H1 (cell line): ENCODE measurements at regions not wholly inside any gene's neighbourhood (a gene's known extent, or its start where the extent isn't known, plus 50 kb on each side); places are given as distances from the start of the nearest gene placed in this dataset.

ENCODE experiments used
- CTCF ChIA-PET: fragments of 300-600 bp; sonication (Branson Sonifier 250); formaldehyde crosslinking; loops from one replicate; lab custom pipeline; 2021; ENCODE audit not compliant: partially characterized antibody; lab: Charles Lee
- POLR2A ChIA-PET: fragments of 300-600 bp; sonication (Branson Sonifier 250); formaldehyde crosslinking; loops from one replicate; lab custom pipeline; 2021; ENCODE audit warnings: inconsistent platforms; ENCODE audit not compliant: partially characterized antibody; lab: Charles Lee
- DNase-seq, 2 experiments: peaks; one replicate each; pipeline versions ENCODE4 v3.0.0 to v3.0.0-alpha.2; 2010 to 2022; ENCODE audit warnings: low spot score in 2 of 2, low read depth in 1 of 2, mixed read lengths in 1 of 2
- FAIRE-seq: peaks from 2 replicates; lab custom pipeline; 2011; peaks lifted over from hg19 to GRCh38; lab: Jason Lieb, UNC
- H2AFZ ChIP-seq: 2 replicates; pipeline ENCODE4 v1.8.1; 2012; ENCODE audit warnings: low read length, inconsistent platforms
- H2AK5ac ChIP-seq: 2 replicates; pipeline ENCODE4 v1.6.1; 2013; ENCODE audit warnings: low read depth, low read length
- H2BK120ac ChIP-seq: replicated peaks from 2 replicates; pipeline ENCODE3; 2013; ENCODE audit warnings: low read depth, low read length, inconsistent platforms
- H2BK12ac ChIP-seq: 2 replicates; pipeline ENCODE4 v1.6.1; 2013; ENCODE audit warnings: low read depth, low read length
- H2BK15ac ChIP-seq: 2 replicates; pipeline ENCODE4 v1.6.1; 2013; ENCODE audit warnings: low read length
- H2BK20ac ChIP-seq: 2 replicates; pipeline ENCODE4 v1.6.1; 2013; ENCODE audit warnings: low read length
- H2BK5ac ChIP-seq: 2 replicates; pipeline ENCODE4 v1.6.1; 2013; ENCODE audit warnings: low read depth, low read length
- H3K14ac ChIP-seq: 2 replicates; pipeline ENCODE4 v1.6.1; 2013; ENCODE audit warnings: inconsistent platforms; ENCODE audit not compliant: insufficient read length
- H3K18ac ChIP-seq: 2 replicates; pipeline ENCODE4 v1.6.1; 2013; ENCODE audit warnings: low read length; ENCODE audit errors: extremely low read depth
- H3K23ac ChIP-seq: 2 replicates; pipeline ENCODE4 v1.6.1; 2013; ENCODE audit warnings: inconsistent platforms; ENCODE audit not compliant: insufficient read length
- H3K23me2 ChIP-seq: 2 replicates; pipeline ENCODE4 v1.6.1; 2013; ENCODE audit warnings: low read depth, low read length
- H3K27ac ChIP-seq: 2 replicates; pipeline ENCODE4 v1.6.1; 2011; ENCODE audit warnings: low read depth, low read length, inconsistent platforms
- H3K27me3 ChIP-seq, 4 experiments: replicated peaks in 1 of 4; 1 replicate in 1 of 4; 2 replicates in 3 of 4; pipeline versions ENCODE4 v1.6.1 to v1.8.1; 2011 to 2013; ENCODE audit warnings: low read length in 3 of 4, mild to moderate bottlenecking in 3 of 4, inconsistent platforms in 2 of 4, mixed read lengths in 2 of 4, moderate library complexity in 1 of 4; ENCODE audit not compliant: control insufficient read depth in 3 of 4, insufficient read depth in 3 of 4; ENCODE audit errors: extremely low read depth in 1 of 4
- H3K36me3 ChIP-seq, 4 experiments: 2 replicates each; pipeline versions ENCODE4 v1.6.1 to v1.8.1; 2011 to 2013; ENCODE audit warnings: mild to moderate bottlenecking in 4 of 4, low read length in 3 of 4, moderate library complexity in 2 of 4, control low read depth in 1 of 4, inconsistent platforms in 1 of 4; ENCODE audit not compliant: insufficient read depth in 4 of 4, control insufficient read depth in 2 of 4
- H3K4ac ChIP-seq: replicated peaks from 2 replicates; pipeline ENCODE3; 2013; ENCODE audit warnings: low read length, low read depth, mixed read lengths, inconsistent platforms; ENCODE audit not compliant: insufficient read length
- H3K4me1 ChIP-seq, 4 experiments: replicated peaks in 1 of 4; 1 replicate in 1 of 4; 2 replicates in 3 of 4; pipeline versions ENCODE4 v1.6.1 to v1.8.1; 2011 to 2013; ENCODE audit warnings: low read length in 3 of 4, inconsistent platforms in 2 of 4, mixed read lengths in 1 of 4; ENCODE audit not compliant: insufficient read depth in 4 of 4, control insufficient read depth in 3 of 4
- H3K4me2 ChIP-seq, 2 experiments: 2 replicates each; pipeline versions ENCODE4 v1.6.1 to v1.8.1; 2011 to 2013; ENCODE audit warnings: low read depth in 2 of 2, low read length in 2 of 2, control low read depth in 1 of 2, inconsistent platforms in 1 of 2, mild to moderate bottlenecking in 1 of 2; ENCODE audit not compliant: insufficient read depth in 1 of 2
- H3K4me3 ChIP-seq, 4 experiments: fragments of 200-600, 300-600 bp in 1 of 4; sonication (generic), shearing (Covaris generic), sonication (Bioruptor Twin) in 1 of 4; 2 replicates each; pipeline versions ENCODE4 v1.5.1 to v1.8.1; 2011 to 2016; ENCODE audit warnings: low read length in 4 of 4, low read depth in 3 of 4, control low read depth in 2 of 4, inconsistent platforms in 2 of 4, mild to moderate bottlenecking in 2 of 4, mixed read lengths in 1 of 4, moderate library complexity in 1 of 4; ENCODE audit not compliant: insufficient read depth in 2 of 4; ENCODE audit errors: extremely low read depth in 1 of 4
- H3K56ac ChIP-seq: replicated peaks from 2 replicates; pipeline ENCODE3; 2013; ENCODE audit warnings: low read depth, mild to moderate bottlenecking, mixed read lengths, low read length, inconsistent platforms; ENCODE audit not compliant: insufficient read length
- H3K79me1 ChIP-seq: 2 replicates; pipeline ENCODE4 v1.6.1; 2013; ENCODE audit warnings: low read depth, low read length, control low read depth
- H3K79me2 ChIP-seq, 2 experiments: 2 replicates each; pipeline versions ENCODE4 v1.6.1 to v1.8.1; 2012 to 2013; ENCODE audit warnings: low read length in 2 of 2, mild to moderate bottlenecking in 2 of 2, inconsistent platforms in 1 of 2; ENCODE audit not compliant: insufficient read depth in 2 of 2, control insufficient read depth in 1 of 2
- H3K9ac ChIP-seq, 4 experiments: replicated peaks in 1 of 4; 1 replicate in 1 of 4; 2 replicates in 3 of 4; pipeline versions ENCODE4 v1.6.1 to v1.8.1; 2011 to 2013; ENCODE audit warnings: low read depth in 3 of 4, low read length in 3 of 4, control low read depth in 2 of 4, mild to moderate bottlenecking in 2 of 4, moderate library complexity in 2 of 4, inconsistent platforms in 1 of 4; ENCODE audit errors: extremely low read depth in 1 of 4
- H3K9me3 ChIP-seq, 2 experiments: 2 replicates each; pipeline versions ENCODE4 v1.6.1 to v1.8.1; 2012 to 2013; ENCODE audit warnings: mild to moderate bottlenecking in 2 of 2, moderate library complexity in 2 of 2, control low read depth in 1 of 2, inconsistent platforms in 1 of 2, low read depth in 1 of 2, low read length in 1 of 2, mixed read lengths in 1 of 2; ENCODE audit not compliant: insufficient read depth in 2 of 2
- H4K20me1 ChIP-seq, 2 experiments: replicated peaks in 1 of 2; 2 replicates each; pipeline versions ENCODE3 to v1.8.1; 2011 to 2013; ENCODE audit warnings: inconsistent platforms in 2 of 2, low read length in 2 of 2, mild to moderate bottlenecking in 1 of 2; ENCODE audit not compliant: insufficient read depth in 2 of 2, control insufficient read depth in 1 of 2
- H4K5ac ChIP-seq: 2 replicates; pipeline ENCODE4 v1.6.1; 2013; ENCODE audit warnings: low read length, low read depth, mixed read lengths, inconsistent platforms; ENCODE audit not compliant: insufficient read length
- H4K8ac ChIP-seq: 2 replicates; pipeline ENCODE4 v1.8.0; 2013; ENCODE audit warnings: mild to moderate bottlenecking, moderate library complexity, low read length, inconsistent platforms; ENCODE audit not compliant: insufficient read depth; ENCODE audit errors: extremely low read depth
- H4K91ac ChIP-seq: replicated peaks from 2 replicates; pipeline ENCODE3; 2013; ENCODE audit warnings: low read length, mixed read lengths, inconsistent platforms; ENCODE audit not compliant: insufficient read length
- CBX5 ChIP-seq: fragments of 300-800, 300-1000 bp; sonication (generic); IDR thresholded peaks from 2 replicates; pipeline ENCODE4 v1.7.1; 2016; ENCODE audit warnings: antibody characterized with exemption, low read length, low read depth
- CTCF ChIP-seq, 3 experiments: IDR thresholded peaks; 1 replicate in 2 of 3; 2 replicates in 1 of 3; pipeline versions ENCODE4 v1.5.1 to v1.6.1; 2011; ENCODE audit warnings: low read length in 3 of 3, mild to moderate bottlenecking in 3 of 3, inconsistent platforms in 2 of 3, low read depth in 1 of 3, moderate library complexity in 1 of 3; ENCODE audit not compliant: insufficient read depth in 1 of 3; ENCODE audit errors: control extremely low read depth in 1 of 3
- EP300 ChIP-seq, 2 experiments: IDR thresholded peaks; 1 replicate in 1 of 2; 2 replicates in 1 of 2; pipeline ENCODE4 v1.6.1; 2011 to 2012; ENCODE audit warnings: low read depth in 2 of 2, low read length in 2 of 2, mild to moderate bottlenecking in 2 of 2, borderline replicate concordance in 1 of 2, inconsistent platforms in 1 of 2, moderate library complexity in 1 of 2
- MAFK ChIP-seq: IDR thresholded peaks from 2 replicates; pipeline ENCODE4 v1.6.1; 2012; ENCODE audit warnings: low read depth, mild to moderate bottlenecking, improper control_type of control experiment, low read length
- POLR2AphosphoS5 ChIP-seq: IDR thresholded peaks from 2 replicates; pipeline ENCODE4 v1.6.1; 2011; ENCODE audit warnings: low read depth, low read length
- RFX5 ChIP-seq: IDR thresholded peaks from 2 replicates; pipeline ENCODE4 v1.6.1; 2011; ENCODE audit warnings: low read depth, low read length, improper control_type of control experiment, borderline replicate concordance
- SP1 ChIP-seq: IDR thresholded peaks from 2 replicates; pipeline ENCODE4 v1.6.1; 2011; ENCODE audit warnings: low read depth, low read length
- SP2 ChIP-seq: IDR thresholded peaks from 2 replicates; pipeline ENCODE4 v1.6.1; 2012; ENCODE audit warnings: mild to moderate bottlenecking, low read length, inconsistent platforms
- TAF1 ChIP-seq: IDR thresholded peaks from 2 replicates; pipeline ENCODE4 v1.6.1; 2011; ENCODE audit warnings: mild to moderate bottlenecking, low read depth, low read length
- TEAD4 ChIP-seq: IDR thresholded peaks from 2 replicates; pipeline ENCODE4 v1.6.1; 2012; ENCODE audit warnings: low read depth, low read length, inconsistent platforms, mixed read lengths
- USF2 ChIP-seq: IDR thresholded peaks from 2 replicates; pipeline ENCODE4 v1.6.1; 2011; ENCODE audit warnings: low read length, improper control_type of control experiment
- WGBS, 2 experiments: shearing (Covaris generic) in 1 of 2; methylation state at CpG; one replicate each; pipeline versions ENCODE4 v1.1.6 to v1.1.7; 2013 to 2015; ENCODE audit warnings: low lambda C conversion rate in 2 of 2, mixed read lengths in 2 of 2, inconsistent platforms in 1 of 2, low coverage in 1 of 2, missing lambda C conversion rate in 1 of 2; ENCODE audit not compliant: insufficient replicate concordance in 2 of 2, insufficient coverage in 1 of 2, insufficient read length in 1 of 2; ENCODE audit errors: extremely low coverage in 1 of 2, missing lambda C conversion rate in 1 of 2; 5-methylcytosine and 5-hydroxymethylcytosine counted together

- Histone ChIP-seq H4K91ac (no peak overlapping the region), H3K4me3 (no peak overlapping the region), H2BK12ac (no peak overlapping the region), H3K23me2 (no peaks in the 10 kb centered on the region), H2AFZ (no peak overlapping the region), H2AK5ac (no peak overlapping the region), H3K4me1 (no peaks in the 10 kb centered on the region), H3K23ac (no peak overlapping the region), H3K56ac (no peak overlapping the region), H3K14ac (no peak overlapping the region), H2BK20ac (no peak overlapping the region), H2BK120ac (no peak overlapping the region), H3K4me2 (no peak overlapping the region), H4K5ac (no peak overlapping the region), H3K27me3 (no peaks in the 10 kb centered on the region), H3K18ac (no peak overlapping the region), H4K8ac (no peak overlapping the region), H3K36me3 (no peaks in the 10 kb centered on the region), H3K9me3 (no peaks in the 10 kb centered on the region), H3K4ac (no peak overlapping the region), H3K27ac (no peak overlapping the region), H3K79me1 (no peaks in the 10 kb centered on the region), H2BK5ac (no peak overlapping the region), H3K79me2 (no peaks in the 10 kb centered on the region), H4K20me1 (no peaks in the 10 kb centered on the region), H3K9ac (no peak overlapping the region), H2BK15ac (no peak overlapping the region)
- FAIRE-seq: no peak
- ChIA-PET CTCF (interaction anchor here (0.8 kb wide), 1 partner anchor 24 kb away, joined by 3 read pairs; no protein-coding TSS in a partner anchor), POLR2A (no interaction called here)
- 100% methylated on average over 3 of the region's 3 CpGs; no CpG with 5 or more reads in 1 of the 2 experiments for WGBS, 2 experiments
- no peak for DNase-seq
- TF ChIP-seq SP1: no peak
- TF ChIP-seq MAFK: no peak
- no peak for TF ChIP-seq TEAD4
- TF ChIP-seq USF2: no peak
- TF ChIP-seq POLR2AphosphoS5: no peak
- no peak for TF ChIP-seq RFX5
- TF ChIP-seq CTCF (IDR thresholded peaks at IDR 0.05; ENCODE audit: control extremely low read depth in 1 of 3, insufficient read depth in 1 of 3, low read depth in 1 of 3, low read length in 3 of 3): no peak
- TF ChIP-seq SP2: no peak
- no peak for TF ChIP-seq EP300 (IDR thresholded peaks at IDR 0.05; ENCODE audit: borderline replicate concordance in 1 of 2, low read depth in 2 of 2, low read length in 2 of 2)
- no peak for TF ChIP-seq CBX5
- no peak for TF ChIP-seq TAF1
Measured at GRCh38 chr12:43653289-43653915, 101.4 kb upstream of the ADAMTS20 start.
